Stimulated activated CD4-positive, alpha-beta T cell treated with anti-CD3 and anti-CD28 coated beads, Interleukin-4, amount 100 ng/mL, for 4 hours (primary cell): ENCODE measurements at regions not wholly inside any gene's neighbourhood (a gene's known extent, or its start where the extent isn't known, plus 50 kb on each side); places are given as distances from the start of the nearest gene placed in this dataset.
A peak's percentile ranks its signal among the peaks of the same experiment; 100 is the strongest.

Experiments used
- DNase-seq, 2 experiments: peaks; one replicate each; pipeline ENCODE4 v3.0.0-alpha.2; 2020

DNA sequence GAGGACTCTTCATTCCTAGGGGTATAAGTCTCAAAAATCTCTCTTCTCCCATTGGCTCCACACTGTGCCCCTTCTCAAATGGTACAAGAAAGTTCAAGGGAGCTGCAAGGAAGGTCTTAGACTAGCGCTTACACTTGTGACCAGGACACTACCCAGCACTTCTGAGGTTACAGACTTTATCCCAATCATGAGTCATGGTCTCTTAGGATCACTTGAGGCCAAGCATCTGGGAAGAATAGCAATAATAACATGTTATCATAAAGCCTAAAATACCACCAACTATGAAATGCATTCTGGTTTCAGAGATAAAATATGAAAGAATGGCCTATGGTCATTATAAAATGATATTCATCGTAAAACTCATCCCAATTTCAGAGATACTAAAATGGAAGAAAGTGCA is 309.9 kb upstream of the PKDCC start:
- DNase-seq = no peak

DNA sequence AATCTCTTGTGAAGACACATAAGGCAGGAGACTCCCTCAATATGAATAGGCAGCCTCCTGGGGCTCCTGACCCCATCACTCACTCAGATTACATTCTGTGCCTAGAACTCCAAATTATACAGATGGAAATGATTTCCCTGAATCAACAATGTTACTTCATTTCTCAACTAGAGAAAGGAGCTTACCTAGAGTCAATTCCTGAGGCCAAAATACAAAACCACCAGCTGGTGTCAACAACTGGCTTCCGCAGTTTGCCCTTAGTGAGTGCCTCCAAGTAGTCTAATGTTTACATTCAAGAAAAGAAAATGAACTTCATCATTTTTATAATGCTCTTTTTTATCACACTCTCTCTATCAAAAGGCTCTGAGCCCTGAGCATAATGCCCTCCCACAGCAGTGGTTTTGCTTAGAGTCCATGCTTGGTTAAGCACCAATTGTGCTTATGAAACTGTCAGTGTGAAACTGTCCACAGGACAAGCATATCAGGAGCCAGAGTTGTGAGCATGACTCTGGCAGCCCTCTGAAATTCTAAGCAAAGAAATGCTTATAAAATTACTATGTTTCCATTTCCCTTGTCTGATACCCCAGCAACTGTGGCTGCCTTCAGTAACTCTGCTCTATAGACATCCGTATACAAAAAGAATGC is 305.7 kb upstream of the PKDCC start:
- no peak for DNase-seq

DNA sequence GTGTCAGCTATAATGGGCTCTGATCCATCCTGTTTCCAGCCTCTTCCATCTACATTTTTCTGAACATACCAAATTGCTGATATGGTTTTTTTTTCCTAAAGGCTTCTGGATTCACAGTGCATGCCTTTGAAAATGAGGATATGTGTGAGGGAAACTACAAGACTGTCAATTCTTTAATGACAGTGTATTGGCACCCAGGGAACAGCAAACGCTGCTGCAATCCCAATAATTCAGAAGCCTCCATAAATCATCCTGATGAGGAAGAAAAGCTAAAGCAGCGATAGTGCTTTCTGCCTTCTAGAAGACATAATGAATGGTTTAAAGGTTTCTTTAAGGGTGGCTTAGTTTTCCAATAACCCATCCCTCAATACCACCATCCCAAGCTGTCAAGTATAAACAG is 304.5 kb upstream of the PKDCC start:
- DNase-seq = no peak

DNA sequence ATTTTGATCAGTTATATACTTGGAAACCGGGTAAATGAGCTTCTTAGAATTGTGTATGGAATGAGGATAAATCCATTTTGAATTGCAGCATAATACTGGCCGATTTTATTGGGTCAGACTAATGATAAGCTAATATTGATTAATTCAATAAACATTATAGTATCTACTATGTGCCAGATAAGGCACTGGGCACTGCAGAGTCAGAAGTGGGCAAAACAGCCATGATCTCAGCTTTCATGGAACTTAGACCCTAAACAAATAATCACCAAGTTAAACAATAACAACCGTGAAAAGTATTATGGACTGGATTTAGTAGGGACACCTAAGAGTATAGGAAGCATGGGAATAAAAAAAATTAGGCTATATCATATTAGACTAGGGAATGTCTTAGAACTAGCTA is 297.0 kb upstream of the PKDCC start:
- DNase-seq = no peak

DNA sequence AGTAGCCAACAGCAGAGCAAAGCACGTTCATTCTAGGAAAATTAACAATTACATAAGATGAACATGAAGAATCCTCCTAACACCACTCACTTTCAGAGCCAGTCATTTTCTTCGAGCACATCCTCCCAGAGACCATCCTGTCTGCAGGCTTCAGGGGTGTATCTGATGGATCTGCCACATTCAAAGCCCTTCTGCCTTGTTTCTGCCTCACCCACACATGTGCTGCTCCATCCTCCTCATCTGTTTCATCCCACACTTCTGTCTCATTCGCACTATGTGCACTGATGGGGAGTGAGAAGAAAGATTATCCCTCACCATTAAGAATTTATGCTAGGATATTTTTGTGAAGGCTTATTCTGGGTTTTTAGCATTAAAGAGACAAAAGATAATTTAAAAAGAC is 287.9 kb upstream of the PKDCC start:
- DNase-seq = no peak

DNA sequence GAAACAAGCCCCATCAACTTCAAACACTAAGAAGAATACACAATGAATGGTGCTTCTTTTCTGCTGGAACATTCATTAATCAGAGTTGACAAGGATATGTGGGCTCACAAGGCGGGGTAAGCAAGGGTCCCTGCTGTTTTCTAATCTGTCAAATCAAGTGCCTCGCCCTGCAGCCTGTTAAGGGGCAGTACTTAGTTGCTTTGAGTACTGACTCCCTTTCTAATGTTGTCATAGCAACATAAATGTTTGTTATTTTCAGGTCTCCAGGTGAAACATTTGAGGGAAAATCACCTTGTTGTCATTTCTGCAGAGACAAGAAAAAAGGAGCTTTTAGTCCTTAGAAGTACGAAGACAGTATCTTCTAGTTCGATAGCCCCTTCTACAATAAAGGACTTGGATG is 284.7 kb upstream of the PKDCC start:
- no peak for DNase-seq

DNA sequence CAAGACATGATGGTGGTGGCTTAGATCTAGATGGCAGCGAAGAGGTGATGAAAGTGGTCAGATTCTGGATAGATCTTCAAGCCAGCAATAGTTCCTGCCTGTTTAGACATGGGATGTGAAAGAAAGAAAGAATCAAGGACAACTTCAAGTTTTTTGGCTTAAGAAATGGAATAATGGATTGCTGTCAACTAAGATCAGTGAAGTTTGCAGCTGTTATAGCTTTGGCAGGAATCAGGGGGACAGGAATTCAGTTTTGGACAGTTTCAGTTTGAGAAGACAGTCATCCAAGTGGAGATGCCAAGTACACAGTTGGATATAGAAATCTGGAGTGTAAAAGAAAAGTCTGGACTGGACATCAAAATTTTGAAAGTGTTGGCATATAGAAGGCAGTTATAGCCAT is 283.7 kb upstream of the PKDCC start:
- no peak for DNase-seq

DNA sequence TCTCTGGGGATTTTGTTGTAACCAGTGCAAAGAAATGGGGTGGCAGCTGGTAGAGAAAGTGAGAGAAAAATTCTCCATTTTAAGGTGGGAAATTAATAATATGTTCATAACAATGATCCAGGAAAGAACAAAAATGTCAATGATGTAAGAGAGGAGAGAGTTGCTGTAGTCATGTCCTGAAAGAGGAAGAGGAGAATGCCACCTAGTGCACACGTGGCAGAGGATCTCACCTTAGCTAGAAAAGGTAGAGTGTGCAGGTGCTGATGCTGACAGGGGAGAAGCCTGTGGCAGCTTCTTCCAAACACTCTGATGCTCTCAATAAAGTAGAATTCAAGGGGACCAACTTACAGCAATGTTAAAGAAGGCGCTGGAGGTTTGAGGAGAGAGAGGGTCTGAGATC is 282.9 kb upstream of the PKDCC start:
- DNase-seq = no peak

DNA sequence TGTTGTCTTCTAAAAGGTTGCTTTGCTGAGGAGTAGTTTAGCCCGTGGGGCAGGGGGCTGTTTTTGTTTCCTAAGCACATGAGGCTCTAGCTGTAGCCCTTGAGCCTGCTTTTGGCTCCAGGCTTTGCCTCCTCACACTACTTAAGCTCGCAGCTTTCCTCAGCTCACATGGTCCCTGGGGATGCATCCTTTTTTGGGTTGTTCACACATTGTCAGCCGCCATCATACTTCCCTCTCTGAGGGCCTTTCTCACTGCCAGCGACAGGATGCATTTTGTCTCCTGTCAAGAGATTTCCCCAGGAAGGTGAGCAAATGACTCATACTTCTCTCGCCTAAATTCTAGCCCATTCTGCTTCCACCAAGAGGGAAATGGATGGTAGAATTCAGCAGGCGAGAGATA is 279.5 kb upstream of the PKDCC start:
- no peak for DNase-seq

DNA sequence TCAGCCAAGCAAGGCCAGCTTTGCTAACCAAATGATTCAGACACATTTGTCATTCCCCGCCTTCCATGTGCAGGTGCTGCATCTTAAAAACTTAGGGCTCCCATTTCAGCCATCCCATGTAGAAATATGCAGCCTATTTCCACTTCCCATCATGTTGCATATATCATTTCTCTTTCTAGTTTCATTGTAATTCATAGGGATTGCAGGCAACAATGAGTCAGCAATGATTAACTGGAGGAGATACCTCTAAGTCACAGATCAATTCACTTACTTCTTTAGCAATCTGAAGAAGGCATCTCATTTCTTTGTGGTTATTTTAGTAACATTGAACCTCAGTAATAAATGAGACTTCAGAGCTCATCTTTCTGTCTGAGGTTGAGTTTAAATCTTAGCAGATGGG is 276.1 kb upstream of the PKDCC start:
- no peak for DNase-seq

DNA sequence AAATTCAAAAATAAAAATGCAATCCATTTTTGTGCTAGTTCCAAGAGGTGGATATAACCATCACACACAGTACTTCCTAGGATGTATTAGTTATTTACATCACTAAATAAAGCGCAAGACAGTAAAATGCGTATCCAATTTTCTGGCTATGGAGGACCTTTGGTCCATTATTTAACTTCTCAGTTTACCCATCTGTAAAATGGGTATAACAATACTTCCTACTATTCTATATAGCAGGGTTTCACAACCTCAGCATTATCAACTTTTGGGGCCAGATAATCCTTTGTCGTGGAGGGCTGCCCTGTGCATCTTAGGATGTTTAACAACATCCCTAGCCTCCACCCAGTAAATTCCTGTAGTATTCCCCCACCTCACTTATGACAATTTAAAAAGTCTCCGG is 275.1 kb upstream of the PKDCC start:
- DNase-seq = no peak

DNA sequence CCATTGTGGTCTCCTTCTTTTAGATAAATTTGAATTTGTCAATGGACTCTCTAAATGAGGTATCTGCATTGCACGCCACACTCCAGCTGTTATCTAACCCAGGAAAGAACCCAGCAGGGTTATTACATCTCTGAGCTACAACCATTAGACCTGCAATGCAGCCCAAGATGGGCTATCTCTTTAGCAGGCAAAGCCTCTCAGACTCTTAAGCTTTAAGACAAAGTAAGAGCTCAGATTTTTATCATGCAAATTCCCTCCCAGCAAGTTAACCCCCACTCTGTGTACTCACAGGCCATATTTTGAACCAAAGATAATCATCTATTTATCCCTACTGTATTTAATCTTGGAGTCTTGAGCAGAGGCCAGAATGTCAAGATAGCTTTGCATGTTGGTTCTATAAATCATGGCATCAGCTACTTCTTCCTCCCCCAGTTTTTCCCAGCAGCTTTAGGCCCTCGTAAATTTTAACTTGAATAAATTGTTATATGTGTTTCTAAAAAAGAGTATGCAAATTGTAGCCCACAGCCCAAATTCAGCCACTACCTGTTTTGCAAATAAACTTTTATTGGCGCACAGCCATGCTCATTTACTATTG is 273.7 kb upstream of the PKDCC start:
- no peak for DNase-seq

DNA sequence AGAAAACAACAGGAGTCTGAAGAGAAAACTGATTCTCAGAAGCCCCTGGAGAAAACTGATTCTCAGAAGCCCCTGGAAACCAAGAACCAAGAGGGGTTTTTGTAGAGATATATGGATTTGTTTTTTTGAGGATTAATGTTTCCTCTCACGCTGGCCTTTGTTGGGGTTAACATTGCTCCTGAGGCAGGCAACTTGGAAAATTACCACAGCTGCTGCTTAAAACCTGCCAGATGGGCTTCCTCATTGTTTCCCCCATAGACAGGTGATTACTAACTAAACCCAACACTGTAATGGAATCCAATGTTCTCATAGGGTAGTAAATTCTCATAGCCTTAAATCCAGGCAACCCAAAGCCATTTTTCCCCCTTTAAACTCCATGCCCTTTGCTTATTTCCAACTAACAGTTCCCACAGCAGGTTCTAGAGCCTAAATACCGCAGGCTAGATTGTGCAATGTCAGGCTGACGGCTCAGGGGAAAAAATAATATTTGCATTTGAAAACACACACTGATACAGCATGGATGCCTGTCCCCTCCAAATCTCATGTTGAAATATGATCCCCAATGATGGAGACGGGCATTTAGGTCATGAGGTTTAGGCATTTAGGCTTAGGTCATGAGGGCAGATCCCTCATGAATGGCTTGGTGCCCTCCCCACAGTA is 272.3 kb upstream of the PKDCC start:
- no peak for DNase-seq

DNA sequence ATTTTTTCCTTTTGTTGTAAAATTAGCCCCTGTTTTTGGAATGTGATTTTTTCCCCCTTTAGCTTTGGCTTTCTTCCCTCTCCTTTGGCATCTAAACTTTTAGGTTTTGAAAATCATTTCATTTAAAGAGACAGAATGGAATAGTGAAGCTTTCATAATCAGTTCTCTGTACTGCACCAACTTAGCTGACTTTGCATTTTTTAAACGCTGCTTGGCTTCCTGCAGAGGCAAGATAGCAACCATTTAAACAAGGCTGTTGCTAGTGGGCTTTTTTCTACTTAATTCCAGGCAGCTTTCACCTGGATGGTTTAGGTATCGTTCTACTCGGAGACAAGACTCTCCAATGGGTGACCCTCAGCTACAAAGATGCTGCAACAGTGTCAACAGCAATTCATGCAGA is 267.9 kb upstream of the PKDCC start:
- DNase-seq = no peak

DNA sequence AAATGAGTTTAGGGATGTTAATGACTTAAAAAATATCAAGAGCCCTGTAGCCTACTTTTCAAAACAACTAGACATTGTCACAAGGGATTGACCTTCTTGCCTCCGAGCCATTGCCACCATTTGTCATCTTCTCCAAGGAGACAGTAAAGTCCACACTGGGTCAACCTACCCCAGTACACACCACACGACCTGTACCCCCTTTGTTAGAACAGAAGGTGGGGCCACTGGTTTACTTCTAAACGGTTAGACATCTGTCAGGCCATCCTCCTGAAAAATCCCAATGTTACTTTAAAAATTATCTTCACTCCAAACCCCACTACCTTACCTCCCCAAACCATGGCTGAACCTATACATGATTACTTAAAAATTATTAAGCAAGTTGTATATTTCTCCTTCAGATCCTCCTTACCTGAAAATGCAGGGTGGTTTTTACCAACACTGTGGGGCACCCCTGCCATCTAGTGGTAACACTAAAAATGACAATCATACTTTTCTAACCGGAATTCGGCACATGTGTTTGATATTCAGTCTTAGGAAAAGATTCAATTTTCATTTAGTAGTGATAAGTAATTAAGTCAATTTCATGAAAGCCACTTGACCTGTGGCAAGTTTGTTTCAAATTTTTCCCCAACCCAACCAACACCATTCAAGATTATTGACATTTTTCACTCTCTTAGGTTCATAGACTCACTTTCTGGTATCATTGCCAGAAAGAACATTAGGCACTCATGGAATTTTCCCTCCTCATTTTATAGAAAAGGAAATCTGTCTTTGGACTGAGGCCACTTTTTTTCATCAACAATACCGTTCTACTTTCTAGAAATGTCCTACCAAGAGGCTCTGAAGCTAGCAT is 265.3 kb upstream of the PKDCC start:
- peak in 1 of 2 experiments; percentile 1 for DNase-seq

DNA sequence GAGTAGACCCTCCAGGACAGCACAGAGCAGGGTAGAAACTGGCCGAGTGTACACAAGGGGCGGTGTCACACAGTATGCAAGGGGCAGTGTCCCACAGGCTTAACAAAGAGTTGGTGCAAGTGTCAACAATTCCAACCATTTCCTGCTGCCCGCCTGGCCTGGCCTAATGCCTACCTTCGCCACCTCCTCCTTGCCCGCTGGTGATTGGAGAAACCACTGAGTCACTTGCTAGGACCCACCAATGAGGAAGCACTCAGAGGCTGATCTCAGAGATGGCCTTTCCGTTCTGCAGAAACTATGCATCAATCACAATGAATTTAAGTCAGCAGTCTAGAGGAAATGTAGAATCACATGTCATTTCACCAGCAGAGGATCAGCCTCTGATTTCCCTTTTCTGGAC is 263.3 kb upstream of the PKDCC start:
- no peak for DNase-seq

DNA sequence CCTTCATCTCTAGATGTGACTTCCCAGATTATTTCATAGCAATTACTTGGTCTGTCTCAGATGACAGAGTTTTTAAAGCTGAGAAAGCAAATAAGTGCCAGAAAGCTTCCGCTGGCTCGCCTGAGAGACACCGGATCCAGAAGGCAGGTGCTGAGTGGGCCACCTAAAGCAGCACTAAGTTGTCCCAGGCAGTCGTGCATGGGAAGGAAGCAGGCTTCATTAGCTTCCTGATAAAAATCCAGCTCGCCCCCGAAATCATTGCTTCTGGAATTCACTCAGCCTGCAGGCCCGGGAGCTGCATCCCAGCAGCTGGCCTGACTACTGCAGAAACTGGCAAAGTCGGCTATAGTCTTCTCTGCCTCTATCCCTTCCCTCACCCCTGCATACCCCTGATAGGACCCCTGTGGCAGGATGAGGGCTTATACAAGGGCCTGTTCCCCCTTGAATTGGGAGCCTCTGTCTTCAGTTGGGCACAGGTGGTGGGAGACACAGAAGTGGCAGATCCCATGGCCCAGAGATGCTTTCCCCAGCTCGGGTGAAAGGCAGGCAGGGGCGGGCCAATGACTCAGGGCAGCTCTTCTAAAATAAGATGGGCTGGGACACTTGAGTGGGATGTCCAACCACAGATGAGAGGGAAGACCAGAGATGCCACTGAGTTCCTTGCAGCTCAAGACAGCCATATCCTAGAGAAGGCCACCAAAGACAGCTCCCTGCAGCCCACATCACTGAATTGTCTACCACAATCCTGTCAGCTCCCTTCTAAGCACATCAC is 262.4 kb upstream of the PKDCC start:
- no peak for DNase-seq

DNA sequence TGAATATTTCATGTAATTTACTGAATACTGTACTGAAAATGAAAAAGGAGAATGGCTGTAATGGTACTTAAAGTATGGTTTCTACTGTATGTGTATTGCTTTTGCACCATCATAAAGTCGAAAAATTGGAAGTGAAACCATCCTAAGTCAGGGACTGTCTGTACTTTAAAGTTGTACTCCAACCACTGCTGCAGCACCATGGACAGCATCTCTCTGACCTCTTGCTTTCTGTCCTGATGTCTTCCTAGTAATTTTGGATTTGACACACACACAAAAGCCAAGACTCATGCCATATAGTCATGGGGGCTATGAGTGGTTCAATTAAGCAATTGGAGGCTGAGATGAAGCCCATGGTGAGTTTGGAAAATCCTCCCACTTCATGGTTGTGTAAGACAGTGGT is 256.3 kb upstream of the PKDCC start:
- DNase-seq = no peak

DNA sequence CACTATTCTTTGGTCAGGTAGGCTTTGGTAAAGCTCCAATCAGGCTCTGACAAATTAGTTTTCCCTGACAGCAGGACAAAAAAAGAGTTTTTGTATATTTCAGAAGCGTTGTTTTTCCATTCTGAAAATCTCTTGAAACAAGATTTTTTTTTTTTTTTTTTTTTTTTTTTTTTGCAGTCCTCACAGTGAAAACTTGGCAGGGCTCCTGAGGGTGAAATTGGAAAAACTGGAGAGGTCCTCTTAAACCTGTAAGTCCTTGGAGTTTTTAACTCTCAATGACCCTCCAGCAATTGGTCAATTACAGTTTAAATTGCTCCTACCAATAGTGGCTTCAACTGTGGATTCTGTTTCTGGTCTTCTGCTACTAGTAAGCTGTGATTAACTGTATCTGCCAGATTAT is 244.5 kb upstream of the PKDCC start:
- no peak for DNase-seq

DNA sequence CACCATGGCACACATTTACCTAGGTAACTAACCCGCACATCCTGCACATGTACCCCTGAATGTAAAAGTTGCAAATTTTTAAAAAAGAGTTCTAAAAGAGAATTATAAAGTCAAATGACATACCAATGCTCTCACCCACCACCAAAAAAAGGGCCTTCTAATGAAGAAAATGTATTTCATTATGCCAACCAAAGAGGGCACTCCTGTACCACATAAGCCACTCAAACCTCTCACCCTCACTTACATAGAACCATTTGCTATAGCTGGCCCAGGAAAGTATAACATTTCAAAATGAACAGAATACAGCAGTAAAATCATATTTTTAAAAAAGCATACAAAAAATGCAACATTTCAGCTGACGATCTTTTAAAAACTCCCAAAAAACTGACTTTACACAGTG is 241.5 kb upstream of the PKDCC start:
- no peak for DNase-seq

DNA sequence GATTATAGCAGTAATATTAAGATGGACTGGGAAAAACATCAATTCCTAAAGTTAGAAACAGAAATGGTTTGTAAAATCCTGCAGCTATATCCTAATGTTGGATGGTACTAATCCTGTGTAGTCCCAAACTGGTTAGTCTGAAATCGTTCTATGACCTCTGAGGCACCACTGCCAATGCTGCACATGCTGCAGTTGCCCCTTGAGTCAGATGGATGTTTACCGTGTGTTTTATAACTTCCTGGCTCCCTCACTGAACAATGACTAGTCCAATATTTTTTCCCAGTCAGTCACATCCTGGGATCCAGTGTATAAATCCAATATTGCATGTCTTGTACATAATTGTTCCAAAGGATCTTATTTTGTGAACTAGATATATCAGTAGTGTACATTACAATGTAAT is 226.7 kb upstream of the PKDCC start:
- no peak for DNase-seq

DNA sequence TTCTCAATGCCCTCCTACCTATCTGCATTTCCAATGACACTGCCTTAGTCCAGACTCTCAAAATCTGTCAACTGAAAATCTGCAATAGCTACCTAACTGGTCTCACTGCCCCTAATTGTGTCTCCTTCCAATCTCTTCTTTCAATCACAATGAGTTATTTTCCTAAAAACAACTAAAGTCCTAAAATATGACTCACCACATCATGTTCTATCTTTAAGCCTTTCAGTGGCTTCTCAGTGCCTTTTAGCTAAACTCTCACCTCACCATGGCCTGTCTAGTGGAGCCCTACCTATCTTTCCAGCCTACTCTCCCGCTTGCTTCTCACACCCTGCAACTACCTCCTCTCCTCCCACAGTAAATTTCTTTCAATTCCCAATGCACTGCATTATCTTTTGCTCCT is 220.9 kb upstream of the PKDCC start:
- no peak for DNase-seq

DNA sequence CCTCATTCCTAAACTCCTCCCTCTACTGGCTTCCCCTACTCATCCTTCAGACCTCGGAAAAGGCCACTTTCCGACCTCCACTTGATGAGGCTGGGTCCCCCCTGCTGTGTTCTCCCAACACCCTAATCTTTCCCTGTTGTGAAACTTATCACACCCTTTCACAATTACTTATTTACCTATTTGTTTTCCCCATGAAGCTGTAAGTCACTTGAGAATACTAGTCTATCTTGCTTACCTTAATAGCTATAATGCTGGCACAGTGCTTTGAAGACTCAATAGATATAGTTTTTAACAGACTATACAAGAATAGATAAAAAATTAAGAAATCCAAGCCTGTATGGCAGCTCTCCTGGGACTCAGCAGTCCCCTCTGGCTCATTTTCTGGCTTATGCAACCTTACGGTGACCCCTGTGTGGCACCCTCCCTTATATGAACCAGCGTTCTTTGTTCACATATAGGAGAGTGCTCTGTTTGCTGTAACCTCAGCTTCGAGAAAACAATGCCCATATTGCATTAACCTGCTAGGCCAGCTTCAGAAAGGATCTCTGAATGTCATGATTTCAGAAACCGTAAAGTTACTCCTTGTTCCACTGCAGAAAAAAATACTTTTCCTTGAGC is 220.4 kb upstream of the PKDCC start:
- DNase-seq = no peak
